Fibroblast of skin of abdomen (primary cell): ENCODE measurements at regions not wholly inside any gene's neighbourhood (a gene's known extent, or its start where the extent isn't known, plus 50 kb on each side); places are given as distances from the start of the nearest gene placed in this dataset.

Source experiments
- DNase-seq: peaks from one replicate; pipeline ENCODE4 v3.0.0-alpha.2; 2013

- DNase-seq = no peak
These were observed 111.3 kb downstream of the CMPK2 start for GRCh38 chr2:6754419-6754818.

GRCh38 chr2:6755456-6755855, 110.3 kb downstream of the CMPK2 start:
- no peak for DNase-seq

- DNase-seq = no peak
These were observed 108.5 kb downstream of the CMPK2 start for GRCh38 chr2:6757215-6757614.

GRCh38 chr2:6759689-6760088, 106.0 kb downstream of the CMPK2 start:
- no peak for DNase-seq

GRCh38 chr2:6760132-6760531, 105.6 kb downstream of the CMPK2 start:
- no peak for DNase-seq

- no peak for DNase-seq
These were observed 100.6 kb downstream of the CMPK2 start for GRCh38 chr2:6764968-6765723.

- DNase-seq = no peak
These were observed 96.4 kb downstream of the CMPK2 start for GRCh38 chr2:6769346-6769745.

GRCh38 chr2:6770006-6770405, 95.7 kb downstream of the CMPK2 start:
- no peak for DNase-seq

- peak; percentile 51 for DNase-seq
These were observed 93.8 kb downstream of the CMPK2 start for GRCh38 chr2:6771634-6772611.

- peak; percentile 54 for DNase-seq
These were observed 92.6 kb downstream of the CMPK2 start for GRCh38 chr2:6773007-6773693.

GRCh38 chr2:6773694-6774044, 92.0 kb downstream of the CMPK2 start:
- no peak for DNase-seq

- DNase-seq = no peak
These were observed 89.6 kb downstream of the CMPK2 start for GRCh38 chr2:6776125-6776524.

GRCh38 chr2:6777626-6778025, 88.1 kb downstream of the CMPK2 start:
- no peak for DNase-seq

- DNase-seq = peak; percentile 79
These were observed 84.9 kb downstream of the CMPK2 start for GRCh38 chr2:6780765-6781274.

- DNase-seq = no peak
These were observed 83.0 kb downstream of the CMPK2 start for GRCh38 chr2:6782517-6783237.

GRCh38 chr2:6783238-6783614, 82.5 kb downstream of the CMPK2 start:
- no peak for DNase-seq

- DNase-seq = no peak
These were observed 81.4 kb downstream of the CMPK2 start for GRCh38 chr2:6784291-6784690.

GRCh38 chr2:6785493-6785892, 80.2 kb downstream of the CMPK2 start:
- DNase-seq = no peak

GRCh38 chr2:6787376-6787775, 78.3 kb downstream of the CMPK2 start:
- DNase-seq = no peak

GRCh38 chr2:6788614-6789013, 77.1 kb downstream of the CMPK2 start:
- no peak for DNase-seq

- DNase-seq = no peak
These were observed 76.1 kb downstream of the CMPK2 start for GRCh38 chr2:6789559-6790138.

GRCh38 chr2:6791682-6792081, 74.0 kb downstream of the CMPK2 start:
- DNase-seq = no peak
